Uterus (tissue), 2 donors: ENCODE measurements at regions not wholly inside any gene's neighbourhood (a gene's known extent, or its start where the extent isn't known, plus 50 kb on each side); places are given as distances from the start of the nearest gene placed in this dataset.

Experiments
- CTCF ChIP-seq, 4 experiments: fragments of 200-600 bp in 2 of 4; fragments of 450-650 bp in 2 of 4; sonication (generic) in 2 of 4; IDR thresholded peaks; one replicate each; pipeline ENCODE4 v1.5.1; 2016 to 2019; ENCODE audit warnings: antibody characterized with exemption in 4 of 4, mild to moderate bottlenecking in 2 of 4, moderate library complexity in 1 of 4
- POLR2A ChIP-seq, 2 donors: fragments of 450-650 bp; IDR thresholded peaks; one replicate each; pipeline ENCODE4 v1.6.1; 2016; ENCODE audit warnings: antibody characterized with exemption in 2 of 2, mild to moderate bottlenecking in 1 of 2, moderate library complexity in 1 of 2

GRCh38 chr3:73727117-73727821 is 102.5 kb upstream of the PDZRN3 start:
- TF ChIP-seq CTCF (IDR thresholded peaks at IDR 0.05): no peak
- no peak for TF ChIP-seq POLR2A (IDR thresholded peaks at IDR 0.05)
